ENCODE measurements at regions not wholly inside any gene's neighbourhood (a gene's known extent, or its start where the extent isn't known, plus 50 kb on each side); places are given as distances from the start of the nearest gene placed in this dataset.

- TF ChIP-seq MEF2A (IDR thresholded peaks at IDR 0.05; ENCODE audit: insufficient read depth, low read depth, low read length) = no peak
- no peak for TF ChIP-seq CBX5 (IDR thresholded peaks at IDR 0.05; ENCODE audit: low read depth)
- no peak for TF ChIP-seq HCFC1 (IDR thresholded peaks at IDR 0.05; ENCODE audit: low read length)
- no peak for TF ChIP-seq ATF7 (IDR thresholded peaks at IDR 0.05; ENCODE audit: low read depth)
- TF ChIP-seq ELK1 (IDR thresholded peaks at IDR 0.05; ENCODE audit: low read depth, low read length) = no peak
- no peak for TF ChIP-seq MXI1 (IDR thresholded peaks at IDR 0.05; ENCODE audit: low read depth, low read length)
- TF ChIP-seq NKRF (conservative IDR thresholded peaks at IDR 0.05) = no peak
- TF ChIP-seq, protein P1, sequence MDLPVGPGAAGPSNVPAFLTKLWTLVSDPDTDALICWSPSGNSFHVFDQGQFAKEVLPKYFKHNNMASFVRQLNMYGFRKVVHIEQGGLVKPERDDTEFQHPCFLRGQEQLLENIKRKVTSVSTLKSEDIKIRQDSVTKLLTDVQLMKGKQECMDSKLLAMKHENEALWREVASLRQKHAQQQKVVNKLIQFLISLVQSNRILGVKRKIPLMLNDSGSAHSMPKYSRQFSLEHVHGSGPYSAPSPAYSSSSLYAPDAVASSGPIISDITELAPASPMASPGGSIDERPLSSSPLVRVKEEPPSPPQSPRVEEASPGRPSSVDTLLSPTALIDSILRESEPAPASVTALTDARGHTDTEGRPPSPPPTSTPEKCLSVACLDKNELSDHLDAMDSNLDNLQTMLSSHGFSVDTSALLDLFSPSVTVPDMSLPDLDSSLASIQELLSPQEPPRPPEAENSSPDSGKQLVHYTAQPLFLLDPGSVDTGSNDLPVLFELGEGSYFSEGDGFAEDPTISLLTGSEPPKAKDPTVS (IDR thresholded peaks at IDR 0.05; ENCODE audit: low read depth, low read length) = no peak
- no peak for TF ChIP-seq BCL11A (IDR thresholded peaks at IDR 0.05; ENCODE audit: low read depth, low read length)
Observed at GRCh38 chr13:65188721-65189120, 2041.4 kb downstream of the PCDH9 start (continued).

- no peaks in the 10 kb centered on the region for H3K27me3 ChIP-seq (replicated peaks in 1 of 2; ENCODE audit: control insufficient read depth in 2 of 2, insufficient read depth in 2 of 2, low read length in 1 of 2)
- CTCF ChIA-PET = no interaction called here
- no peak overlapping the region for H3K4me2 ChIP-seq (ENCODE audit: control insufficient read depth, insufficient read depth)
- no peaks in the 10 kb centered on the region for H3K9me3 ChIP-seq (replicated peaks; ENCODE audit: control insufficient read depth, insufficient read depth, low read length)
- H3K36me3 ChIP-seq (ENCODE audit: control insufficient read depth in 2 of 2, insufficient read depth in 2 of 2, low read length in 1 of 2) = no peaks in the 10 kb centered on the region
- no peak for ATAC-seq
- no TSS peak for BruUV-seq (replicated peaks)
- H3K4me1 ChIP-seq (ENCODE audit: control insufficient read depth, insufficient read depth, low read length) = no peaks in the 10 kb centered on the region
- RAD21 ChIA-PET (ENCODE audit: unreplicated experiment) = interaction anchor here (3.6 kb wide), 1 partner anchor 14 kb away, joined by 20 read pairs; no protein-coding TSS in a partner anchor
- FAIRE-seq = no peak
- no peak overlapping the region for H3K27ac ChIP-seq (ENCODE audit: control insufficient read depth, insufficient read depth)
- no peak overlapping the region for H3K4me3 ChIP-seq
- intact Hi-C loops (cut with micrococcal nuclease; ENCODE audit: unreplicated experiment) = no loop called here
- DNase-seq (ENCODE audit: low read depth, low spot score) = no peak
- SMC1A ChIA-PET (ENCODE audit: uncharacterized antibody, unreplicated experiment) = interaction anchor here (0.7 to 1.9 kb wide), 7 partner anchors 9 to 37 kb away, joined by 3 to 7 read pairs (median 4); no protein-coding TSS in a partner anchor
- no peak overlapping the region for H3K9ac ChIP-seq (ENCODE audit: control insufficient read depth, insufficient read depth, low read length)
- 15% methylated on average over 3 of the region's 3 CpGs for WGBS (ENCODE audit: insufficient coverage, insufficient replicate concordance, low lambda C conversion rate, missing lambda C conversion rate)
- in situ Hi-C loops (cut with MboI) = no loop called here
- no peaks in the 10 kb centered on the region for H3K79me2 ChIP-seq (ENCODE audit: control insufficient read depth, insufficient read depth, low read length)
- H2AFZ ChIP-seq (ENCODE audit: control insufficient read depth, low read depth, low read length) = no peak overlapping the region
- POLR2A ChIA-PET = no interaction called here
- no peaks in the 10 kb centered on the region for H4K20me1 ChIP-seq (ENCODE audit: control insufficient read depth, insufficient read depth)
- no peak for TF ChIP-seq SPI1 (IDR thresholded peaks at IDR 0.05; ENCODE audit: borderline replicate concordance, insufficient read depth, low read depth, low read length)
- TF ChIP-seq NR2C1 (IDR thresholded peaks at IDR 0.05) = no peak
- no peak for TF ChIP-seq RAD21 (IDR thresholded peaks at IDR 0.05; ENCODE audit: insufficient read depth, low read depth, low read length)
- no peak for TF ChIP-seq KDM1A (IDR thresholded peaks at IDR 0.05; ENCODE audit: borderline replicate concordance)
- TF ChIP-seq MYB (IDR thresholded peaks at IDR 0.05; ENCODE audit: borderline replicate concordance, low read depth, low read length) = no peak
- TF ChIP-seq USF1 (IDR thresholded peaks at IDR 0.05; ENCODE audit: borderline replicate concordance, extremely low read length, insufficient read depth, low read depth, low read length) = no peak
- TF ChIP-seq BACH1 (IDR thresholded peaks at IDR 0.05; ENCODE audit: borderline replicate concordance) = no peak
- no peak for TF ChIP-seq CHD4 (IDR thresholded peaks at IDR 0.05)
- no peak for TF ChIP-seq RELA (IDR thresholded peaks at IDR 0.05; ENCODE audit: borderline replicate concordance, partially characterized antibody)
- no peak for TF ChIP-seq IKZF2 (IDR thresholded peaks at IDR 0.05)
Observed at GRCh38 chr13:65168026-65168425, 2062.1 kb downstream of the PCDH9 start.
